Mucosa of descending colon (tissue), 3 donors: ENCODE measurements at regions not wholly inside any gene's neighbourhood (a gene's known extent, or its start where the extent isn't known, plus 50 kb on each side); places are given as distances from the start of the nearest gene placed in this dataset.

ENCODE experiments used
- ATAC-seq: fragments of 200-7000 bp; cut with Tn5 transposase; one replicate; pipeline ENCODE4 v1.9.1; 2020; ENCODE audit warnings: mild to moderate bottlenecking, moderate library complexity
- DNase-seq, 3 donors: peaks; one replicate each; pipeline ENCODE4 v3.0.0-alpha.2; 2020
- H3K36me3 ChIP-seq: fragments of 200-600 bp; one replicate; pipeline ENCODE4 v1.8.0; 2021; ENCODE audit warnings: low read depth, mild to moderate bottlenecking
- H3K4me1 ChIP-seq: fragments of 200-600 bp; one replicate; pipeline ENCODE4 v1.8.0; 2021; ENCODE audit warnings: low read depth, mild to moderate bottlenecking
- H3K4me3 ChIP-seq: fragments of 200-600 bp; one replicate; pipeline ENCODE4 v1.8.0; 2021; ENCODE audit warnings: mild to moderate bottlenecking
- H3K9me3 ChIP-seq: fragments of 200-600 bp; one replicate; pipeline ENCODE4 v1.8.0; 2021; ENCODE audit warnings: mild to moderate bottlenecking
- CTCF ChIP-seq: fragments of 200-600 bp; IDR thresholded peaks from one replicate; pipeline ENCODE4 v1.8.0; 2022; ENCODE audit warnings: antibody characterized with exemption, mild to moderate bottlenecking
- intact Hi-C, 2 donors: fragments of 100-400 bp; cut with DNase I in 1 of 2; cut with micrococcal nuclease in 1 of 2; formaldehyde crosslinking; loops; one replicate each; pipeline versions ENCODE4 v1.11.0 to v1.11.1; 2022; cut with DNase I, micrococcal nuclease
- donor health status: DM: no; HTN: no; CAD: no; lungs with moderate emphysema.
- donor health status: DM: no; HTN: no; CAD: no.
- donor health status: DM: no; HTN: yes; CAD: no.

- Histone ChIP-seq H3K4me1 (no peaks in the 10 kb centered on the region), H3K36me3 (no peaks in the 10 kb centered on the region), H3K9me3 (no peaks in the 10 kb centered on the region), H3K4me3 (no peak overlapping the region)
- intact Hi-C loops = loop anchor here in 1 of 2 donors (10.0 kb wide), 1 partner anchor 63 kb away; no protein-coding TSS in a partner anchor
- no peak for TF ChIP-seq CTCF
- no peak for ATAC-seq
- DNase-seq = no peak
Observed at GRCh38 chr9:23307731-23308513, 518.1 kb downstream of the ELAVL2 start.

GRCh38 chr9:23309800-23310199, 516.2 kb downstream of the ELAVL2 start:
- ATAC-seq = no peak
- no peaks in the 10 kb centered on the region for H3K4me1 ChIP-seq
- TF ChIP-seq CTCF = no peak

GRCh38 chr9:23314247-23314646, 511.8 kb downstream of the ELAVL2 start:
- ATAC-seq (no peak), DNase-seq (no peak)
- Histone ChIP-seq H3K9me3 (no peaks in the 10 kb centered on the region), H3K4me1 (no peaks in the 10 kb centered on the region), H3K4me3 (no peak overlapping the region), H3K36me3 (no peaks in the 10 kb centered on the region)
- TF ChIP-seq CTCF = no peak
- intact Hi-C loops = no loop called here

More at GRCh38 chr9:23309800-23310199, 516.2 kb downstream of the ELAVL2 start:
- DNase-seq = no peak
- Histone ChIP-seq H3K4me3 (no peak overlapping the region), H3K36me3 (no peaks in the 10 kb centered on the region), H3K9me3 (no peaks in the 10 kb centered on the region)
- intact Hi-C loops = loop anchor here in 1 of 2 donors (10.0 kb wide), 1 partner anchor 65 kb away; no protein-coding TSS in a partner anchor

- Histone ChIP-seq H3K36me3 (no peaks in the 10 kb centered on the region), H3K4me3 (no peak overlapping the region), H3K4me1 (no peaks in the 10 kb centered on the region), H3K9me3 (no peaks in the 10 kb centered on the region)
- no peak for TF ChIP-seq CTCF
- DNase-seq = no peak
- ATAC-seq = no peak
- intact Hi-C loops = no loop called here
Observed at GRCh38 chr9:23319092-23319491, 506.9 kb downstream of the ELAVL2 start.

- TF ChIP-seq CTCF = no peak
- DNase-seq = no peak
- intact Hi-C loops = no loop called here
- Histone ChIP-seq H3K4me1 (no peaks in the 10 kb centered on the region), H3K36me3 (no peaks in the 10 kb centered on the region), H3K4me3 (no peak overlapping the region), H3K9me3 (no peaks in the 10 kb centered on the region)
- no peak for ATAC-seq
Observed at GRCh38 chr9:23321049-23321448, 505.0 kb downstream of the ELAVL2 start.
